ENCODE measurements at regions not wholly inside any gene's neighbourhood (a gene's known extent, or its start where the extent isn't known, plus 50 kb on each side); places are given as distances from the start of the nearest gene placed in this dataset.
"Not testable (repeated sequence)": the region's sequence is repeated elsewhere in the genome, so short reads cannot be mapped to it uniquely, and the experiment has no call there.

DNA sequence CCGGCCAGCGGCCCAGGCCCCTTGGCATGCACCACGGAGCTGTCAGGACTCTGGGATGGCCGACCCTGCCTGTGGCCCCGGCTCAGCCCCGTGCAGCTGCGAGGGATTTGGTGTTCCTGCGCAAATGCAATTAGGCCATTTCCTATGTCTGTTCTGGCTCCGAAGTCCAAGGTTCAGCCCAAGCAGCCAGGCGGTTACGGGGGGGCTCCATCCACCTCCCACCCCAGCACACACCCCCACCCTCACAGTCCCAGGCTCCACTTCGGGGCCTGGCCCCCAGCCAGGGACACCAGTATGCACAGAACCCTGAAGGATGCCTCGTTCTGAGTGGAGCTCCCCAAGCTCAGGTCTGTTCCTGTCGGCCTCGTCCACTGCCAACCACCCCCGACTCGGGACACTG is 2965.7 kb downstream of the RPIA start:
- H3K4me3 ChIP-seq; H3K36me3 ChIP-seq; intact Hi-C loops (cut with DNase I); H3K27ac ChIP-seq (replicated peaks in 1 of 4); H3K27me3 ChIP-seq; H3K9me3 ChIP-seq; H3K4me1 ChIP-seq: not testable (repeated sequence)
- DNase-seq (ENCODE audit: extremely low spot score): peak; percentile 87
- no CpG with 5 or more reads among the region's 17 CpGs for WGBS

DNA sequence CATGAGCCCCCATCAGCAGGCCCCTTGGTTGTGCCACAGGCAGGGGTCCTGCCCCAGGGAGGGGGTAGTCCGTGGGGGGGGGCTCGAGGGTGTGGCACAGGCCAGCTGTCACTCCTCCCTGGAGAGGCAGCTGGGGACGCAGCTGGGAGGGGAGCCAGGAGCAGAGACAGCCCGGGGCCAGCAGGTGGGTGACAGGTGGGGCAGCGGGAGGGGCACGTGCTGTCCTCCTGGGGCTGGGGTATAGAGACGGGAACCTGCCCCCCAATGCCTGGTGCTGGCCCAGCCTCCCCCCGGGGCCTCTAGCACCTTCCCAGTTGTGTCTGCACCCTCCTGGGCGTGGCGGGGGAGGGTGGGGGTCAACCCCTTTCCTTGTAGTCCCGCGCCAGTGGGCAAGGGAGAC is 2966.9 kb downstream of the RPIA start:
- peak overlapping the region in 2 of 4 donors; percentile 12 to 16 for H3K4me3 ChIP-seq

DNA sequence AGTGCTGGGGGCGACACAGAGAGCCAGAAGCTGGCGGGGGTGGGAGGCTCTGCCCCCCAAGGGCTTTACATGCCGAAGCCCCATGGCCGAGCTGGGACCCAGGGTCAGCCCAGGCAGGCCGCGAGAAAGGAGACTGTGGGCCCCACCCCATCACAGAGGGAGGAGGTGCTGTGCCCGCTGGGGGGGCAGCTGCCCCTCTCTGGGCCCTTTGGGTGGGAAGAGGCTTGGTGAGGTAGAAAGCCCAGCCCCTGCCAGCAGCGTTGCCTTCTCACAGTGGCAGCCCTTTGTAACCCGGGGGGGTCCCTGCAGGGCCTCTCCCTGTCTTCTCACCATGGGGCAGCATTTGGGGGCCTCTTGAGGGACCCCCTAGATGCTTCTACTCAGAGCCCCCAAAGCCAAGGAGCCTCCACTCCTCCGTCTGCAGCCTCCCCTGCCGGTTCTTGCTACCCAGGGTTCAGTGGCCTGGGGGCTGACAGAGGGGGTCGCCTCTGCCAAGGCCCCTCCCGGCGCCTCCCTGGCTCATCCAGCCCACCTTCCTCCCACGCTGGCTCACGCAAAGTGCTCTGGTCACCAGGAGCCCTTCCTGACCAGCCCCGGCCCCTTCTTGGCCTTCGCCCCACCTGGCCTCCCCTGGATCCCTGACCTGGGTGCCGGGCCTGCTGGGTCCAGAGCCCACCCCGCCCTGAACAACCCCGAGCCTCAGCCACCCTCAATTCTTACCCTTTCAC is 2967.9 kb downstream of the RPIA start:
- Histone ChIP-seq H3K27ac (replicated peaks in 1 of 4) (peak overlapping the region in 2 of 4 donors; percentile 39 to 53), H3K4me3 (peak overlapping the region; percentile 17 to 54 (median 47))
- DNase-seq (ENCODE audit: extremely low spot score); intact Hi-C loops (cut with DNase I); H3K27me3 ChIP-seq; H3K36me3 ChIP-seq; H3K4me1 ChIP-seq; H3K9me3 ChIP-seq: not testable (repeated sequence)
- WGBS: 77% methylated on average over 5 of the region's 21 CpGs

More for the DNA sequence above, 2966.9 kb downstream of the RPIA start:
- H3K27ac ChIP-seq (replicated peaks in 1 of 4); H3K36me3 ChIP-seq; DNase-seq (ENCODE audit: extremely low spot score); H3K27me3 ChIP-seq; intact Hi-C loops (cut with DNase I); H3K9me3 ChIP-seq; H3K4me1 ChIP-seq: not testable (repeated sequence)
- 60% methylated on average over 2 of the region's 12 CpGs for WGBS

DNA sequence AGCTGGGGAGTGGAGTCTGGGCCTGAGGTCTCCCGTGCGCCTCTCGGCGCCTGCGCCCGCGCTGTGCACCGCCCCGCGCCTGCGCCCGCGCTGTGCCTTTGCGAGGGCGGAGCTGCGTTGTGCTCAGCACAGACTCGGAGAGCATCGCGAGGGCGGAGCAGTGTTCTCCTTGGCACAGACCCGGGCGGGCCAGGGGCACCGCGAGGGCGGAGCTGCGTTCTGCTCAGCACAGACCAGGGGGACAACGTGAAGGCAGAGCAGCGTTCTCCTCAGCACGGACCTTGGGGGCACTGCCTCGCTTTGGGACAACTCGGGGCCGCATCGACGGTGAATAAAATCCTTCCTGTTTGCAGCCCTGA is 2968.4 kb downstream of the RPIA start:
- WGBS: no CpG with 5 or more reads among the region's 34 CpGs
- intact Hi-C loops (cut with DNase I); DNase-seq (ENCODE audit: extremely low spot score); H3K4me1 ChIP-seq; H3K9me3 ChIP-seq; H3K27me3 ChIP-seq; H3K36me3 ChIP-seq: not testable (repeated sequence)
- Histone ChIP-seq H3K4me3 (peak overlapping the region; percentile 17 to 54 (median 44)), H3K27ac (replicated peaks in 1 of 4) (peak overlapping the region in 1 of 4 donors; percentile 53)
- TF ChIP-seq POLR2AphosphoS5 (IDR thresholded peaks at IDR 0.05): peak in 1 of 2 donors; percentile 62

DNA sequence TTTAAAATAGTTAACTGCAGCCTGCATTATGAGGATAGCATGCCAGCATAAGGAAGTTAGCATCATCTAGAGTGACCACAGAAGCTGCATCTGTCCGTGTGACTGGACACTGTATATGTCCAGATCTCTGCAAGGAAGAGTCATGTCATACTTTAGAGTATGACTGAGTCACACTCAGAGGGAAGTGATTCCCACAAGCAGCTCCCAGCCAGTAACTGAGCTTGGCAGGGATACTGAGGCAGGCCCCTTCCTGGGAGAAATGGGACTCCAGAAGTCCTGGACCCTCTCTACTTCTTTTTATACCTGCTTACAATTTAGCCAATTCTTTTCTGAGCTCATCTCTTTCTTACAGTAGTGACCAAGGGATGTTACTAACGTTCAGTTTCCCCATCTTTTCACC is 2975.9 kb downstream of the RPIA start:
- H3K4me3 ChIP-seq; H3K27me3 ChIP-seq; intact Hi-C loops (cut with DNase I); H3K36me3 ChIP-seq; H3K9me3 ChIP-seq; H3K4me1 ChIP-seq; DNase-seq (ENCODE audit: extremely low spot score); H3K27ac ChIP-seq (replicated peaks in 1 of 4): not testable (repeated sequence)
- no CpG with 5 or more reads among the region's 2 CpGs for WGBS

DNA sequence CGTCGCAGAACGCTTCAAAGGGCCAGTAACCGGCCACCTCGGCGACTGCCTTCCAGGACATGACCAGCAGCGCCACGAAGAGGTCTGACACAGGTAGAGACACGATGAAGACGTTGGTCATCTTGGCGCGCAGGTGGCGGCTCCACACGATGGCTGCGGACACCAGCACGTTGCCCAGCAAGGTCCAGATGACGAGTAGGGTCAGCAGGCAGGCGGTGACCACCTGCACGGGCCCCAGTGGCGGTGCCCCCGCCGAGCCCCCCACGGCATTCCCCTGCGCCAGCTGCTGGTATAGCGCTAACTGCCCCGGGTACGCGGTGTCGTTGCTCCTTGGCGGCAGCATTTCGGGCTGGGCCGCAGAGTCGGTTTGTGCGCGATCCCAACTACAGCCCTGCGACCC is 2994.1 kb downstream of the RPIA start:
- H3K9me3 ChIP-seq; intact Hi-C loops (cut with DNase I); H3K36me3 ChIP-seq; DNase-seq (ENCODE audit: extremely low spot score); H3K27me3 ChIP-seq; H3K4me3 ChIP-seq; H3K27ac ChIP-seq (replicated peaks in 1 of 4); H3K4me1 ChIP-seq: not testable (repeated sequence)
- WGBS: no CpG with 5 or more reads among the region's 36 CpGs

DNA sequence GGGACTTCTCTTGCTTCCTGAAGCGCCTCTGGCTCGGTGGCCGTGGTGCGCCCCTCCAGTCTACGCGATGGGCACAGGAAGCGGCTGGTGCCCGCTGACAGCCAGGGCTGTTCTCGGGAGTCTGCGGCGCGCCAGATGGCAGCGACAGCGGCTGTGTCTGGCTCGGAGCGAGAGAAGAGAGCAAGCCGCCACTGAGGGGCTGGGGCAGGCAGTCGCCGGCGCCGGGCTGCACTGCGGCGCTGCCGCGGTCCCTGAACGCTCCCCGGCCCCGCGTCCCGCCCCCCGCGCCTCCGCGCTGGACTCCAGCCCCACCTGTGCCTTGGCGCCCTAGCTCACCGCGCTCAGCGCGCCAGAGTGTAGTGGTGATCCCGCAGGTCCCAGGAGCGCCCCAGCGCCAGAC is 2994.6 kb downstream of the RPIA start:
- DNase-seq (ENCODE audit: extremely low spot score); H3K27ac ChIP-seq (replicated peaks in 1 of 4); H3K9me3 ChIP-seq; H3K36me3 ChIP-seq; H3K27me3 ChIP-seq; intact Hi-C loops (cut with DNase I); H3K4me1 ChIP-seq: not testable (repeated sequence)
- no CpG with 5 or more reads among the region's 42 CpGs for WGBS
- H3K4me3 ChIP-seq: peak overlapping the region in 1 of 4 donors; percentile 27

Small RNAs in the stretch of these regions (small RNA-seq; reads per million reads assigned to genes)
- gene AC233266.1 (0 reads per million in 3 donors), gene RNA5SP100 (0 reads per million in 3 donors)

Measured in esophagus muscularis mucosa (tissue), 4 donors.